ENCODE measurements at regions not wholly inside any gene's neighbourhood (a gene's known extent, or its start where the extent isn't known, plus 50 kb on each side); places are given as distances from the start of the nearest gene placed in this dataset.

- DNase-seq (ENCODE audit: low read depth in 2 of 2), result no peak
Observed at GRCh38 chr3:94985778-94986177, 922.9 kb downstream of the NSUN3 start.

DNA sequence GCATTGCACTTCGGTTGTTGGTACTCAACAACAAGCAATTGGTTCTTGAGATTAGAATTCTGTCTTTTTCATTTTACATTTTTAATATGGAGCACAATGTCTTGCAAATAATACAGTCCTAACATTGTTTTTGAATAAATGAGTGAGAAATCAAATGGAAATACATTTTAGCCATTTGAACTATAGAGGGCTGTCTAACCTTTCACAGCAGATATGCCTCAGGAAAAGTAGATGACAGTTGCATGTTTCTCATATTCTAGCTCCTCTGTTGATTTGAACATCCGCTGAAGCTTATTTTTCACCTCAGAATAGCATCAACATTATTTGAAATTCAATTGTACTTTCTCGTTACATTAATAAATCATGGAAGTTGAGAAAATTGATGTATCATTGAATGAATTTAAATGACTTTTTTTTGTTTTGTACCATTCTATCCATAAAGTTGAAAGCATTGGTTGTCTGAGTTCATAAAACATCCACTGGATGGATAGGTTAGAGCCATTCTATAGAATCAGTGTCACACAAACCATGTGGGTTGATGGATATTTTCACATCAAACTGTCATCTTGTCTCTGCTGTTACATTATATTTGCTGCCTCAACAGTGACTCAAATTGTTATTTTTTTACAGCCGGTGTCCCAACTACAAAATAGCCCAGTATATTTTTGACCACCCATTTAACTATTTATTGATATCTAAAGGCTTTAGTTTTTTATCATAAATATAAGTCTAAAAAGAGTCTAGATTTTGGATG, 928.3 kb downstream of the NSUN3 start:
- no peak for DNase-seq (ENCODE audit: low read depth in 2 of 2)

DNA sequence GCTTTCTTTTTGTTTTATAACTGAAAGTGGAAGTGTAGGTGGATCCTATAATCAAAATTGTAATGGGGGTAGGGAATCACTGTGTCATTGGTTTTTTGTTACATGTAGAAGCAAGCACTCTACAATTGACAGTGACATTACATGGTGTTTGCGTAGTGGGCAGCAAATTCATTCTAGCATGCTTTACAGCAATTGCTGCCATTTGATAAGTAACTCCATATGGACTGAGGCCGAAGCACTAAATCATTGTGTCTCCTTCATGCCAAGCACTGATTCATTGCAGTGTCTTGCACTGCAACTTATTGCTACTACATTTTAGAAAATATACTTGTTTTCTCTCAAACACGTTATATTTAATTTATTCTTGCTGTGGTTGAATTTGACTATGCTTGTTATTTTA, 933.9 kb downstream of the NSUN3 start:
- no peak for DNase-seq (ENCODE audit: low read depth in 2 of 2)

DNA sequence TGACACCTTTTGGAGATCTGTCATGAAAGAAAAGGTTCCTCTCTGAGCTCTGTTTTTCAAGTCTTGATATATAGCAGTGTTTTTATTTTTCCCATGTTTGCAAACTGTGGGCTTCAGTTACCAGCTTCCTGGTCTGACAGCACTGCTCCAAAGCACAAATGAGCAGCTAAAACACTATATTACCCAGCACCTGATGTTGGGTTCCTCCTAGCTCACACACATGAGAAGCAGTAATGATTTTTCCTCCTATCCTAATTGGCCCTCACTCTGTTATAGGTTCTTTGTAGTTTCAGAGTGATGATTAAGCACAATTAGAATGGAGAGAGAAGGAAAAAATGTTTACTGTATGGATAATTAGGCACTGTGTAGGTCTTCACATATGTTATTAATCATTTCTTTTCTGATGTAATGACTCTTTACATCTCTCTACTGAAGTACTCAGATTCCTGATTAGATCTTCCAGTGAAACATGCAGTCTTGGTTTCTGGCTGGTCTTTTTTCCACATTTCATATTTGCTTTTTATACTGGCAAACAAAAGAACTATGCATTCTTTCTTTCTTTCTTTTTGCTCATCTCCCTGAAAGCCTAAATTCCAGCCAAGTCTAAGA, 939.7 kb downstream of the NSUN3 start:
- DNase-seq (ENCODE audit: low read depth in 2 of 2), result no peak

DNA sequence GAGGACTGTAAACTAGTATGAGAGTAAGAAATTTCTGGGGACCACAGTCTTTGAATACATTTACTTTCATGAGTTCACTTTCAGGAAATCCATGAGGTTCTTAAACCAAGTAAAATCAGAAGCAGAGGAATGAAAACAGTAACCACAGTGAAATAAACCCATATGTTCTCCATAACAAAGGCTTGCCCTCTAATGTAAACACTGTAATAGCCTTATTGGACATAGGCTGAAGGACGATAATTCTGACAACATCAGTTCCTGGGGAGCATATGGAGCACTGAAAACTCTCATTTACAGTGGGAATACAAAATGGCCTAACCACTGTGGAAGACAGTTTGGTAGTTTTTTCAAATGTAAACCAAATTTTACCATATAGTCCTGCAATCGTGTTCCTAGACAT, 965.8 kb downstream of the NSUN3 start:
- DNase-seq (ENCODE audit: low read depth in 2 of 2), result no peak

- DNase-seq (ENCODE audit: low read depth in 2 of 2), result no peak
Observed at GRCh38 chr3:95029644-95030043, 966.8 kb downstream of the NSUN3 start.

DNA sequence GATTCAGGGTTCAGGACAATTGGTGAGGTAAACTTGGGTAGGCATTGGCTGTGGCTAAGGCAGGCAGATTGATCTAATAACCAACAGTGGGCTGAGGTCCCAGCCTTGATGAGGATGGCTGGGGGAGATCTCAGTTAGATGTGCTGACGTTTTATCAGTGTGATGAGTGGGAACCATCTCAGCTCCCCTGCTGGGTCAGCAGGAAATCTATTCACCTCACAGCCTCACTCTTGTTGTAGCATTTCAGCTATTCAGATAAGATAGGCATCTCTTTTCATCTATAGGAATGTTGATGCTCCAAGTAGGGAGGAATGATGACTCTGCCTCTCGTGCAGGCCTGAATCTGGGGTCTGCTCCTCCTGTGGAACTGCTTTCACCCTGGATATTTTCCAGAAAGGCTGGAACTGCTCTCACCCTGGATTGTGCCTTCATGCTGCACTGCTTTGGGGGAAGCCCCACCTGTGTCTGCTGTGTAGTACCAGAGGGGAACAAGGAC, 973.7 kb downstream of the NSUN3 start:
- DNase-seq (ENCODE audit: low read depth in 2 of 2), result no peak

DNA sequence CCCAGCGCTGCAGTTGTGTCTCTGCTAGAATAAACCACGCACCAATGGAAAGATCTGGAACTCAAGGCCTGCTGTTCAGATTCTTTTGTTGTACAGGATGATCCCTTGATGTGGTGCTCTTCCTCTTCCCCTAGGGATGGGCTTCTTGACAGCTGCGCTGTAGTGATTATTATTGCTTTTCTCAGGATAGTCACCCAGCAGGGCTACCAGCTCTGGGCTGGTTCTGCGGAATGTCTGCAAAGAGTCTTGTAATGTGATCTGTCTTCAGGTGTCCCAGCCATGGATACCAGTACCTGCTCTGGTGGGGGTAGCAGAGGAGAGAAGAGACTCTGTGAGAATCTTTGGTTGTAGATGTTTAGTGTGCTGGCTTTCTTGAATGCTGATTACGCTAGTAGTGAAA, 974.2 kb downstream of the NSUN3 start:
- DNase-seq (ENCODE audit: low read depth in 2 of 2), result no peak

GRCh38 chr3:95037927-95038326, 975.1 kb downstream of the NSUN3 start:
- no peak for DNase-seq (ENCODE audit: low read depth in 2 of 2)

DNA sequence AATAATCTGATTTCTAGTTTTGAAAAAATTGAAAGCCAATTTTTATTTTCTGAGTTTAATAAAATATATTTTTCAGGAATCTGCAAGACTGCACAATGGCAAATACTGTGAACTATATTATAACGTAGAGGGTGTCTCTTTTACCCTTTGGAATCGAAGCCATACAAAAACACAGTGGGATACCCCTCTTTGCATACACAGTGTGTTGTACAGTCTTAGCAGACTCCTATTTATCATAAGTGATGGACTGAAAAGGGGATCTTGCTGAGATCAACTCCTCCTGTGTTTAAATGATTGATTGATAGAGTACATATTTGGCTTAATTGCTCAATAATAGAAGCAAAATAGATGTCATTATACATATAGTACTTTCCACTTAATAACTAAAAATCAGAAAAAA, 981.2 kb downstream of the NSUN3 start:
- DNase-seq (ENCODE audit: low read depth in 2 of 2), result no peak

DNA sequence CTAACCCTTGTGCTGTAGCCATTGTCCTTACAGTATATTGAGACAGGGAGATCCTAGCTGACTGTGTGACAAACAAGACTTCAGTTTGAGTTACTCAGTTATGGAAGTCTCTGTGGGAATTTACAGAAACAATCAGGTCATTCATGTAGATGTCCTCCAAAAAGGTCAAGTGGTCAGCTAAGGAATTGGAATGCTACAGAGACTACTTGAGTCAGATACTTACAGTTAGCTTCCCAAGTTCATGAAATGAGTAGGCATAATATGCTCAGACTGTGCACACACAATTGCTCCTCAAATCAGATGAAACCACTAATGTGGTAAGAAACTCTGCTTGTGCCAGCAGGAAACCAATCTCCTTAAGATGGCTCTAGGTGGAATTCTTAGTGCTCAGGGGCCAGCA, 985.7 kb downstream of the NSUN3 start:
- DNase-seq (ENCODE audit: low read depth in 2 of 2), result no peak

- DNase-seq (ENCODE audit: low read depth in 2 of 2), result no peak
Observed at GRCh38 chr3:95049841-95050240, 987.0 kb downstream of the NSUN3 start.

GRCh38 chr3:95055288-95055687, 992.4 kb downstream of the NSUN3 start:
- DNase-seq (ENCODE audit: low read depth in 2 of 2), result no peak

DNA sequence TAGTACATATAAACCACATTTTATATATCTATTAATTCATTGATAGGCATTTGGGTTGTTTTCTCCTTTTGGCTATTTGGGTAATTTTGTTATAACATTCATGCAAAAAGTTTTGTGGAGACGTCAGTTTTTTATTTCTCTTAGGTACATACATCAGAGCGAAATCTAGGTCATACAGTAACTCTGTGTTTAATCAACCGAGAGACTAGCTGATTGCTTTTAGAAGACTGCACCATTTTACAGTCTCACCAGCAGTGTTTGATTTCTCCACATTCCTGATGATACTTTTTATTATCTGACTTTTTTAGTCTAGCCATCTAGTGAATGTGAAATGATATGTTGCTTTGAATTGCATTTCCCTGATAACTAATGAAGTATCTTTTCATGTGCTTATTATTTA, 1019.3 kb downstream of the NSUN3 start:
- no peak for DNase-seq (ENCODE audit: low read depth in 2 of 2)

GRCh38 chr3:95084738-95085137, 1021.9 kb downstream of the NSUN3 start:
- no peak for DNase-seq (ENCODE audit: low read depth in 2 of 2)

- DNase-seq (ENCODE audit: low read depth in 2 of 2), result no peak
Observed at GRCh38 chr3:95088464-95088863, 1025.6 kb downstream of the NSUN3 start.

GRCh38 chr3:95097493-95097892, 1034.6 kb downstream of the NSUN3 start:
- no peak for DNase-seq (ENCODE audit: low read depth in 2 of 2)

GRCh38 chr3:95120921-95121320, 1058.1 kb downstream of the NSUN3 start:
- no peak for DNase-seq (ENCODE audit: low read depth in 2 of 2)

DNA sequence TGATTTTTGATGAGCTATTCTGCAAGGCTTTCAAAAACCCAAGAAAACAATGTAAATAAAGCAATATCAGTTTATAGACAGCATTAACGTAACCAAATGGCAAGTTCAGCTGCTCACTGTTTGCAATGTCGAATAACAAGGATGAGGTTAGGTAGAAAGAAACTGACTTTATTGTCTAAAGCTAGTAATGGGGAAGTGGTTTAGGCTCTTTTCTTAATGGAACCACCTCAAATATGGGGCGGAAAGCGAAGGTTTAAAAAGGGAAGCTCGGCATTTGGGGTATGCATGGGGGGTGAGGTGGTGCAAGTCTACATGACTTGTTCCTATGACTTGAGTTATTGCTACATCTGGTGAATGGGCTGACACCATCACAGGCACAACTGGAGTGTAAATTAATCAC, 1060.2 kb downstream of the NSUN3 start:
- no peak for DNase-seq (ENCODE audit: low read depth in 2 of 2)

DNA sequence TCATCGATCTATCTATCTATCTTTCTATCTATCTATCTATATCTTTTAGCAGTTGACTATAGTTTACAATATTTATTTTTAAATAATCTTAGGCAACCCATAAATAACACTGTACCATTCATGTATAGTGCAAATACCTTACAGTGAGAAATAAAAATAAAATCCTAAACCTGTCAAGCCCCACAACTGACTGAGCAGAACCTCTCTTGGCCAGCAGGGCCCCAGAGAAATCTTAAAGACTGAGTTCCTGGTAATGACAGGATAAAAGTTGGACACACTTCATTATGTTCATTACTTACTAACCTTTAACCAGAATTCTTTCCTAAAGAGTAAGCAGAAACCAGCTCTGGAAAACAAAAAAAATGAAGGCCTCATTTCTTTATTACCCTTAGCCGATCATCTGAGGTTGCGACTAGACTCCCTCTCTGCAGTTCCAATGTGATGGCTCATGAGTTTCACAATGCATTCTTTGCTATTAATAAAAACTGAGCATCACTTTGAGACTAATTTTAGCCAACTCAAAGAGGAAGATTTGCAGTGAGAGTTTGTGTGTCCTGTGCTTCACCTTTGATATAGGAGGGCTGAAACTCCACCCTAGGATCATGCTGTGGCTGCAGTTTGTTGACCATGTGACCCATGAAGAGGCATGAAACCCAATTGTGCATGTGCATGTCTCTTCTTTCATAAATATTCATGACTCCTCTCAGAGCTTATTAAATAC, 1072.0 kb downstream of the NSUN3 start:
- DNase-seq (ENCODE audit: low read depth in 2 of 2), result no peak

- DNase-seq (ENCODE audit: low read depth in 2 of 2), result no peak
Observed at GRCh38 chr3:95148107-95148506, 1085.2 kb downstream of the NSUN3 start.

GRCh38 chr3:95151590-95151989, 1088.7 kb downstream of the NSUN3 start:
- DNase-seq (ENCODE audit: low read depth in 2 of 2), result no peak

DNA sequence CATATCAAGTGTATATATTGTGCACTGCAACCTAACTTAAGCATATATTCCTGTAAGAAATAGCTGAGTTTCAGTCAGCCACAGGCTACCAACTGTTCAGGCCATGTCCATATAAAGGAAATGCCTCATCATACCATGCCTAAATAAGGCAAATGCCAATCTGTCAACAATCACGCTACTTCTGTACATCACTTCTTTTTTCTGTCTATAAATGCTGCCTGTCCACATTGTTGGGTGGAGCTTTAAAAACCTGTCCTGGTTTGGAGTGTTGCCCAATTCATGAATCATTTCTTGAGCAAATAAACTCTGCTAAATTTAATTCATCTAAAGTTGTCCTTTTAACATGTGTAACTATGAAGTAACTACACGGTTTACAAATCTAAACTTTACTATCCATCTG, 1091.9 kb downstream of the NSUN3 start:
- no peak for DNase-seq (ENCODE audit: low read depth in 2 of 2)

Data from stimulated activated CD4-positive, alpha-beta T cell treated with anti-CD3 and anti-CD28 coated beads, Interleukin-15, amount 100 ng/mL, for 48 hours (primary cell).